ENCODE measurements at regions not wholly inside any gene's neighbourhood (a gene's known extent, or its start where the extent isn't known, plus 50 kb on each side); places are given as distances from the start of the nearest gene placed in this dataset.

GRCh38 chr15:37773111-37773860 is 161.2 kb upstream of the TMCO5A start:
- H3K27ac ChIP-seq, result no peak overlapping the region
- TF ChIP-seq CTCF (conservative IDR thresholded peaks at IDR 0.05), result no peak

- H3K27ac ChIP-seq, result no peak overlapping the region
- TF ChIP-seq CTCF (conservative IDR thresholded peaks at IDR 0.05), result no peak
Observed at GRCh38 chr15:37774961-37775360, 159.5 kb upstream of the TMCO5A start.

DNA sequence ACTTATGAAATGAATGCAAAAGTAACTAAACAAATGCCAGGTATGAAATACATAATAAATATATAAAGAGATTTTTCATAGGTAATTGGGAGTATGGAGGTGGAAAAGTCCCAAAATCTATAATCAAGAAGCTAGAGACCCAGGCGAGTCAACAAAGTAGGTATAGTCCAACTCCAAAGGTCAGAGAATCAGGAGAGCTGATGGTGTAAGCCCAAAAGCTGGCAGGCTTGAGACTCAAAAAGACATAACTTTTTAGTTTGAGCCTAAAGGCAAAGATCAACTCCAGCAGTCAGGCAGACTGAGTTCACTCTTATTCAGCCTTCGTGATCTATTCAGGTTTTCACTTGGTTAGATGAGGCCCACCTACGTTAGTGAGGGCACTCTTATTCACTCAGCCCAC is 157.4 kb upstream of the TMCO5A start:
- H3K27ac ChIP-seq, result no peak overlapping the region
- TF ChIP-seq CTCF (conservative IDR thresholded peaks at IDR 0.05), result no peak

DNA sequence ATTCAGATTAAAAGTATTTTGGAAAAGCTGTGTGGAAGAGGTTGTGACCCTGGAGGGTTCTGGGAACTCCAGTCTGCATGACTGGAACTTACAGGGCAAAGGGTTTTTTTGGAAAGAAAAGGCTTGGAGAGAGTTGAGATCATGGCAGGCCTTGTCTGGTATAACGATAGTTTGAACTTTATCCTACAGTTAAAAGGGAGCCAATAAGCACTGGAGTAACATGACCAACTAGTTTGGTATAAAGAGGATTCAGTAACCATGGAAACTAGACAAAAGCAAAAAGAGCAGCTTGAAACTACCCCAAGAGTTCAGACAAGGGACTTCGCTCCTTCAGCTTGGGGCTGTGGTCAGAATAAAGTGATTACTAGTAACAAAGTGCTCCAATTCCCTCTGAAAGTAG is 151.2 kb upstream of the TMCO5A start:
- no peak for TF ChIP-seq CTCF (conservative IDR thresholded peaks at IDR 0.05)
- no peak overlapping the region for H3K27ac ChIP-seq

GRCh38 chr15:37788330-37788729 is 146.1 kb upstream of the TMCO5A start:
- no peak overlapping the region for H3K27ac ChIP-seq
- no peak for TF ChIP-seq CTCF (conservative IDR thresholded peaks at IDR 0.05)

DNA sequence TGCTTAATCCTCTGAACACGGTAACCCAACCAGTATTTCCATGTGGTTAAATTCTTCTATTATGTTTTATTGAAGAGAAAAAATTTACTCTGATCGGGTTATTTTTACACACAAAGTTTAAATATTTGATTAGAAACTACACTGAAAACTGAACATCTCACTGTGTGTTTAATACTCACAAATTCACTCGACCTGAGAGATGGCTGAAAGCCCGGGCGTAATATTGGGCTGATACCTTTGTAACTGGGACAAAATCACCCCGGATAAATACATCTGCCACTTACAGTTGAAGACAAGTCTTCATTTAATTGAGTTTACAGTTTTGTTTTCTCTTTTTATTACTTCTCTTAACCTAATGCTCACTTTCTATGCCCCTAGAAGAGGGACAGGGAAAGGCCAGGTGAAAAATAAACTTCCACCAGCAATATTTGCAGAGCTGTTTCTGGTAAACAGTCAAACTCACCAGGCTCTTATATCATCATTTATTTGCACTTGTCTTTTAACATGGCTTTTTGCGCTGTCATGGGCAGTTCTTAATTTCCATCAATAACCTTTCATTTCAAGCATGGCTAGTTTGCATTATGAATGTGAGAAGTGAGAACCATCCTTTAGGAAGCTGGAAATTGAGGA is 145.6 kb upstream of the TMCO5A start:
- TF ChIP-seq CTCF (conservative IDR thresholded peaks at IDR 0.05), result no peak
- no peak overlapping the region for H3K27ac ChIP-seq

DNA sequence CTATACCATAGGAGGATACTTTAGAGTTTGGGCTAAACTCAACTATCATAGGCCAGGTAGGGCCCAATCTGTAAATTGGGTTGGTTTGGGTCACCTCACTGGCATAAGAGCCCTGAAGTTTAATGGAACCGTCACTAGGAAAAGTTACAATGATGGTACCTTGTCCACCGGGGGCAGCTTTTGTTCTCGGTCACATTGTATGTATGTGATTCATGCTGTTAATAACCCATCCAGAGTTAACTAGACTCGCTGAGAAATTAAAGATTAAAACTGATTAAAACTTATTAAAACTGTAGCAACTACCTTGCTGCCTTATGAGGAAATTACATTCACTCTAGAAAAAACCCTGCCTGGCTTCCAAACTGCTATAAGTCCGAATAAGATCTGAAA is 145.0 kb upstream of the TMCO5A start:
- TF ChIP-seq CTCF (conservative IDR thresholded peaks at IDR 0.05), result no peak
- H3K27ac ChIP-seq, result no peak overlapping the region

Data from VCaP (cell line).